HepG2 (cell line): ENCODE measurements at regions not wholly inside any gene's neighbourhood (a gene's known extent, or its start where the extent isn't known, plus 50 kb on each side); places are given as distances from the start of the nearest gene placed in this dataset.
"Not testable (repeated sequence)": the region's sequence is repeated elsewhere in the genome, so short reads cannot be mapped to it uniquely, and the experiment has no call there.

Experiments
- ATAC-seq: fragments of 200-7000 bp; cut with Tn5 transposase; 3 replicates; pipeline ENCODE4 v1.9.1; 2020; ENCODE audit warnings: mild to moderate bottlenecking, moderate library complexity
- BruUV-seq: library from RNA; stranded (reverse); fragments of 400-500 nt; replicated peaks from 2 replicates; lab custom pipeline; 2021; lab: Mats Ljungman, UMichigan
- CTCF ChIA-PET: fragments of 300-600 bp; formaldehyde crosslinking; extraction: SDS; loops from one replicate; lab custom pipeline; 2021; ENCODE audit warnings: low total read pairs, inconsistent platforms, low intra/inter-chr PET ratio; lab: Yijun Ruan, JAX
- POLR2A ChIA-PET: fragments of 350-600 bp; sonication (Branson Sonifier 250); formaldehyde crosslinking; loops from one replicate; lab custom pipeline; 2020; ENCODE audit warnings: antibody characterized with exemption, inconsistent platforms; lab: Yijun Ruan, JAX
- DNase-seq: peaks from one replicate; pipeline ENCODE4 v3.0.0-alpha.2; 2015; ENCODE audit warnings: low spot score
- FAIRE-seq: peaks from 3 replicates; lab custom pipeline; 2011; peaks lifted over from hg19 to GRCh38; lab: Jason Lieb, UNC
- H2AFZ ChIP-seq: one replicate; pipeline ENCODE4 v1.6.1; 2011; ENCODE audit warnings: low read length, inconsistent platforms
- H3K27ac ChIP-seq: fragments of 300-600 bp; 3 replicates; pipeline ENCODE4 v1.8.0; 2011; ENCODE audit warnings: mixed run types, mild to moderate bottlenecking, mixed read lengths, low read length, inconsistent platforms; ENCODE audit not compliant: insufficient read depth; ENCODE audit errors: extremely low read length
- H3K27me3 ChIP-seq, 2 experiments: fragments of 200-600 bp in 1 of 2; 2 replicates in 1 of 2; 3 replicates in 1 of 2; pipeline versions ENCODE4 v1.6.0 to v1.8.0; 2011; ENCODE audit warnings: low read length in 2 of 2, mild to moderate bottlenecking in 2 of 2, moderate library complexity in 2 of 2, inconsistent platforms in 1 of 2; ENCODE audit not compliant: insufficient read depth in 2 of 2, control insufficient read depth in 1 of 2
- H3K36me3 ChIP-seq, 2 experiments: fragments of 200-600 bp in 1 of 2; replicated peaks in 1 of 2; 2 replicates in 1 of 2; 3 replicates in 1 of 2; pipeline versions ENCODE4 v1.5.1 to v1.8.0; 2011; ENCODE audit warnings: low read length in 2 of 2, inconsistent platforms in 1 of 2; ENCODE audit not compliant: insufficient read depth in 2 of 2, control insufficient read depth in 1 of 2
- H3K4me1 ChIP-seq: 2 replicates; pipeline ENCODE4 v1.5.1; 2012; ENCODE audit warnings: low read length, inconsistent platforms; ENCODE audit not compliant: insufficient read depth
- H3K4me2 ChIP-seq: 2 replicates; pipeline ENCODE4 v1.6.0; 2011; ENCODE audit warnings: low read depth, low read length, inconsistent platforms
- H3K4me3 ChIP-seq, 3 experiments: fragments of 200-600 bp in 1 of 3; sonication (generic), shearing (Covaris generic) in 1 of 3; replicated peaks in 1 of 3; 2 replicates each; pipeline ENCODE4 v1.5.1; 2011 to 2016; ENCODE audit warnings: low read length in 3 of 3, inconsistent platforms in 2 of 3, low read depth in 2 of 3, mild to moderate bottlenecking in 2 of 3, control low read depth in 1 of 3, mixed read lengths in 1 of 3; ENCODE audit not compliant: insufficient read depth in 1 of 3
- H3K79me2 ChIP-seq: one replicate; pipeline ENCODE4 v1.6.1; 2011; ENCODE audit warnings: low read length, inconsistent platforms; ENCODE audit not compliant: insufficient read depth
- H3K9ac ChIP-seq: 2 replicates; pipeline ENCODE4 v1.6.0; 2011; ENCODE audit warnings: mild to moderate bottlenecking, low read depth, low read length, inconsistent platforms; ENCODE audit not compliant: insufficient read depth
- H3K9me3 ChIP-seq: 2 replicates; pipeline ENCODE4 v1.5.1; 2012; ENCODE audit warnings: mild to moderate bottlenecking, low read length
- H4K20me1 ChIP-seq: 2 replicates; pipeline ENCODE4 v1.6.0; 2011; ENCODE audit warnings: inconsistent platforms, mild to moderate bottlenecking, low read length, moderate library complexity; ENCODE audit not compliant: insufficient read depth
- ATF7 ChIP-seq, 2 experiments: fragments of 450-650 bp in 1 of 2; sonication (generic) in 1 of 2; formaldehyde crosslinking in 1 of 2; IDR thresholded peaks; 2 replicates each; pipeline versions ENCODE4 v1.4.0 to v1.6.1; 2016 to 2020; ENCODE audit warnings: antibody characterized with exemption in 1 of 2, mild to moderate bottlenecking in 1 of 2, missing genetic modification reagents in 1 of 2
- ISL2 ChIP-seq: sonication (generic); formaldehyde crosslinking; IDR thresholded peaks from 2 replicates; pipeline ENCODE4 v1.5.0; 2020; ENCODE audit warnings: missing genetic modification reagents
- TMF1 ChIP-seq: sonication (generic); formaldehyde crosslinking; IDR thresholded peaks from 2 replicates; pipeline ENCODE4 v1.8.1; 2022; ENCODE audit warnings: low read depth, missing genetic modification reagents
- ZNF317 ChIP-seq: sonication (generic); formaldehyde crosslinking; IDR thresholded peaks from 2 replicates; pipeline ENCODE4 v1.5.0; 2020; ENCODE audit warnings: mild to moderate bottlenecking, missing genetic modification reagents
- ZNF335 ChIP-seq: sonication (generic); formaldehyde crosslinking; IDR thresholded peaks from 2 replicates; pipeline ENCODE4 v1.4.0; 2020; ENCODE audit warnings: missing genetic modification reagents
- ZNF558 ChIP-seq: sonication (generic); formaldehyde crosslinking; IDR thresholded peaks from 2 replicates; pipeline ENCODE4 v1.9.0; 2022; ENCODE audit warnings: mild to moderate bottlenecking, missing genetic modification reagents, borderline replicate concordance
- WGBS: methylation state at CpG from one replicate; pipeline ENCODE4 v1.1.6; 2017; ENCODE audit warnings: low lambda C conversion rate; 5-methylcytosine and 5-hydroxymethylcytosine counted together
- in situ Hi-C: cut with HindIII; loops from 2 replicates; pipeline ENCODE4 v1.10.0; 2017; ENCODE audit warnings: low pct_unique_long_range_greater_than_20kb; ENCODE audit not compliant: extremely low pct_ligation_motif_present
- intact Hi-C: fragments of 100-400 bp; cut with micrococcal nuclease; formaldehyde crosslinking; loops from one replicate; pipeline ENCODE4 v1.10.0; 2022; ENCODE audit not compliant: unreplicated experiment
- TF ChIP-seq, protein P1 (sequence below): sonication (generic); formaldehyde crosslinking; IDR thresholded peaks from 2 replicates; pipeline ENCODE4 v1.4.0; 2020; ENCODE audit warnings: mild to moderate bottlenecking, missing genetic modification reagents

DNA sequence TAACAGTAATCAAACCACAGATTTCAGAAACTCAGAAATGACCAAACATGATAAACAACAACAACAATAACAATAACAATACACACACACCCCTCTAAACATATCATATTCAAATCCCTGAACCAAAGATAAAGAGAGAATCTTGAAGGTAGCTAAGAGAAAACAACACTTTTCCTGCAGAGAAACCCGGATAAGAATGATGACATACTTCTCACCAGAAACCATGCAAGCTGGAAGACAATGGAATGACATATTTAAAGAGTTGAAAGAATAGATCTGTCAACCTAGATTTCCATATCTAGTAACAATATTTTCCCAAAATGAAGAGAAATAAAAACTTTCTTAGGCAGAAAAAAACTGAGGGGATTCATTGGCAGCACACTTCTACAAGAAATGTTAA, 138.1 kb downstream of the LIG4 start:
- Histone ChIP-seq H3K9me3 (peaks cover 54% of the 10 kb centered on the region), H3K79me2 (no peaks in the 10 kb centered on the region), H3K4me3 (no peak overlapping the region), H3K36me3 (no peaks in the 10 kb centered on the region), H3K9ac (no peak overlapping the region), H3K27me3 (no peaks in the 10 kb centered on the region), H3K27ac (no peak overlapping the region), H3K4me2 (no peak overlapping the region), H4K20me1 (no peaks in the 10 kb centered on the region), H2AFZ (no peak overlapping the region), H3K4me1 (no peaks in the 10 kb centered on the region)
- intact Hi-C loops: no loop called here
- no TSS peak for BruUV-seq
- ChIA-PET POLR2A (no interaction called here), CTCF (no interaction called here)
- in situ Hi-C loops: no loop called here
- WGBS: 0% methylated on average over 1 of the region's 1 CpG
- DNase-seq (no peak), ATAC-seq (no peak), FAIRE-seq (no peak)
- no peak for TF ChIP-seq ZNF335
- TF ChIP-seq ZNF558 (CRISPR knock-in tag): no peak
- TF ChIP-seq ZNF317 (CRISPR knock-in tag): peak; percentile 96
- no peak for TF ChIP-seq ISL2 (CRISPR knock-in tag)
- no peak for TF ChIP-seq TMF1 (CRISPR knock-in tag)
- TF ChIP-seq ATF7 (IDR thresholded peaks at IDR 0.05): 0 out of 2 replicates have a peak, but pooled peaks have one; percentile 6
- TF ChIP-seq ATF7 (CRISPR knock-in tag; IDR thresholded peaks at IDR 0.05): no peak
- TF ChIP-seq, protein P1, sequence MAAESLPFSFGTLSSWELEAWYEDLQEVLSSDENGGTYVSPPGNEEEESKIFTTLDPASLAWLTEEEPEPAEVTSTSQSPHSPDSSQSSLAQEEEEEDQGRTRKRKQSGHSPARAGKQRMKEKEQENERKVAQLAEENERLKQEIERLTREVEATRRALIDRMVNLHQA (CRISPR knock-in tag): no peak

DNA sequence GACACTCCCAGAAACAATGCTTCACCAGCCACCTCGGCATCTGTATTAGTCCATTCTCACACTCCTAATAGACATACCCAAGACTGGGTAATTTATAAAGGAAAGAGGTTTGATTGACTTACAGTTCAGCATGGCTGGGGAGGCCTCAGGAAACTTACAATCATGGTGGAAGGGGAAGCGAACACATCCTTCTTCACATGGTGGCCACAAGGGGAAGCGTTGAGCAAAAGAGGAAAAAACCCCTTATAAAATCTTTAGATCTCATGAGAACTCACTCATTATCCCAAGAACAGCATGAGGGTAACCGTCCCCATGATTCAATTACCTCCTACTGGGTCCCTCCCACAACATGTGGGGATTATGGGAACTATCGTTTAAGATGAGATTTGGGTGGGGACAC, 140.9 kb downstream of the LIG4 start:
- WGBS: 34% methylated on average over 5 of the region's 5 CpGs

More for the DNA sequence above, 140.9 kb downstream of the LIG4 start:
- BruUV-seq, H3K27ac ChIP-seq, H3K4me3 ChIP-seq, H3K9ac ChIP-seq, FAIRE-seq, ATAC-seq, H3K36me3 ChIP-seq, H3K79me2 ChIP-seq, H3K4me2 ChIP-seq, H4K20me1 ChIP-seq, in situ Hi-C loops, DNase-seq, CTCF ChIA-PET, H2AFZ ChIP-seq, H3K27me3 ChIP-seq, POLR2A ChIA-PET, intact Hi-C loops, H3K4me1 ChIP-seq: not testable (repeated sequence)
- peaks cover 65% of the 10 kb centered on the region for H3K9me3 ChIP-seq
